Suprapubic skin (tissue), 4 donors: ENCODE measurements at regions not wholly inside any gene's neighbourhood (a gene's known extent, or its start where the extent isn't known, plus 50 kb on each side); places are given as distances from the start of the nearest gene placed in this dataset.

ENCODE experiments used
- DNase-seq, 2 donors: peaks; one replicate each; pipeline ENCODE4 v3.0.0-alpha.2; 2019; ENCODE audit warnings: low spot score in 2 of 2
- H3K27ac ChIP-seq: fragments of 200-600 bp; sonication (generic); one replicate; pipeline ENCODE4 v1.5.1; 2019
- H3K27me3 ChIP-seq: fragments of 200-600 bp; sonication (generic); one replicate; pipeline ENCODE4 v1.5.1; 2019
- H3K36me3 ChIP-seq: fragments of 200-600 bp; sonication (generic); one replicate; pipeline ENCODE4 v1.5.1; 2019
- H3K4me1 ChIP-seq: fragments of 200-600 bp; sonication (generic); one replicate; pipeline ENCODE4 v1.5.1; 2019
- H3K4me3 ChIP-seq: fragments of 200-600 bp; sonication (generic); one replicate; pipeline ENCODE4 v1.5.1; 2019; ENCODE audit warnings: mild to moderate bottlenecking
- H3K9me3 ChIP-seq: fragments of 200-600 bp; sonication (generic); one replicate; pipeline ENCODE4 v1.5.1; 2019
- EP300 ChIP-seq: sonication (generic); formaldehyde crosslinking; IDR thresholded peaks from one replicate; pipeline ENCODE4 v1.6.1; 2017; ENCODE audit warnings: antibody characterized with exemption
- POLR2A ChIP-seq, 2 donors: fragments of 450-650 bp; IDR thresholded peaks; one replicate each; pipeline ENCODE4 v1.6.1; 2017; ENCODE audit warnings: antibody characterized with exemption in 2 of 2, mild to moderate bottlenecking in 2 of 2, moderate library complexity in 2 of 2
- POLR2AphosphoS5 ChIP-seq, 3 donors: sonication (generic); formaldehyde crosslinking; IDR thresholded peaks; one replicate each; pipeline ENCODE4 v1.6.1; 2017; ENCODE audit warnings: antibody characterized with exemption in 3 of 3
- WGBS: methylation state at CpG from one replicate; pipeline ENCODE4 v1.1.5; 2018; 5-methylcytosine and 5-hydroxymethylcytosine counted together
- TF ChIP-seq, protein P1 (sequence below), 2 donors: fragments of 200-600 bp in 1 of 2; fragments of 450-650 bp in 1 of 2; sonication (generic) in 1 of 2; IDR thresholded peaks; one replicate each; pipeline ENCODE4 v1.5.1; 2016 to 2019; ENCODE audit warnings: antibody characterized with exemption in 2 of 2, mild to moderate bottlenecking in 1 of 2, moderate library complexity in 1 of 2

DNA sequence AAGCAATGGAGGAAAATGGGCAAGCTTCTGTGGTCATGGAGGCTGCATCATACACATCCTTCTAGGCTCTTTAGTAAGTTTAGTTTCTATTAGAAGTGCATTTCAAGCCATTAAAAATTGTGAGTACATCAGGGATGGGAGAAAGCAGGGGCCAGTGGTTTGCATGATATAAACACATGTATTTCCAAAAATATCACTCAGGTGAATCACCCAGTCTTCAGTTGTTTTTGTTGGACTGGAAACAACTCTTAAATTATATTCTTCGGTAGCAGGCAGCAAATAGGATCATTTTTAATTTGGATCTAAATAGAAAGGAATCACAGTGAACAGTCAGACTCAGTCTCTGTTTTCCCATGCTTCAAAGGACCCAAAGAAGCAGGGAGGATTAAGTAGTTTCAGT lies 657.9 kb downstream of the TLR4 start:
- WGBS, result 38% methylated on average over 1 of the region's 1 CpG
- Histone ChIP-seq H3K27me3 (no peaks in the 10 kb centered on the region), H3K4me1 (no peaks in the 10 kb centered on the region), H3K36me3 (no peaks in the 10 kb centered on the region), H3K9me3 (no peaks in the 10 kb centered on the region), H3K27ac (no peak overlapping the region), H3K4me3 (no peak overlapping the region)
- DNase-seq, result no peak
- no peak for TF ChIP-seq POLR2A (IDR thresholded peaks at IDR 0.05)
- TF ChIP-seq, protein P1, sequence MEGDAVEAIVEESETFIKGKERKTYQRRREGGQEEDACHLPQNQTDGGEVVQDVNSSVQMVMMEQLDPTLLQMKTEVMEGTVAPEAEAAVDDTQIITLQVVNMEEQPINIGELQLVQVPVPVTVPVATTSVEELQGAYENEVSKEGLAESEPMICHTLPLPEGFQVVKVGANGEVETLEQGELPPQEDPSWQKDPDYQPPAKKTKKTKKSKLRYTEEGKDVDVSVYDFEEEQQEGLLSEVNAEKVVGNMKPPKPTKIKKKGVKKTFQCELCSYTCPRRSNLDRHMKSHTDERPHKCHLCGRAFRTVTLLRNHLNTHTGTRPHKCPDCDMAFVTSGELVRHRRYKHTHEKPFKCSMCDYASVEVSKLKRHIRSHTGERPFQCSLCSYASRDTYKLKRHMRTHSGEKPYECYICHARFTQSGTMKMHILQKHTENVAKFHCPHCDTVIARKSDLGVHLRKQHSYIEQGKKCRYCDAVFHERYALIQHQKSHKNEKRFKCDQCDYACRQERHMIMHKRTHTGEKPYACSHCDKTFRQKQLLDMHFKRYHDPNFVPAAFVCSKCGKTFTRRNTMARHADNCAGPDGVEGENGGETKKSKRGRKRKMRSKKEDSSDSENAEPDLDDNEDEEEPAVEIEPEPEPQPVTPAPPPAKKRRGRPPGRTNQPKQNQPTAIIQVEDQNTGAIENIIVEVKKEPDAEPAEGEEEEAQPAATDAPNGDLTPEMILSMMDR (IDR thresholded peaks at IDR 0.05), result no peak
- TF ChIP-seq EP300, result no peak
- no peak for TF ChIP-seq POLR2AphosphoS5 (IDR thresholded peaks at IDR 0.05)

DNA sequence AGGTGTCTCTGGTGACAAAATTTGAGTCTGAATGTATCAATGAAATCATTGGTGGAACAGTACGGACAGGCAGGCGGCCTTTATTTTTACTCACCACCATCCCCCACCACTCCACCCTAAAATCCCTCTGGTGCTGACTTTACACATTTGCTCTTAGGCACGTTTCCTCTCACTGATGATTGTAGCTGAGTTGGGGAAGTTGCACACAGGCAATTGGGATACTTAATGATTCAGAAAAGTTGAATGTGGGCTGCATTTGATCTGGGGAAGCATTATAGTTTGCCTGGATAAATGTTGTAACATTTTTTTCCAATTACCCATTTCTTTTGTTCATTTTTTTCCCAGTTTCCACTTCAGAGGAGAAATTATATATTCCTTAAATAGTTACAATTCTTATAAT lies 658.4 kb downstream of the TLR4 start:
- DNase-seq, result no peak
- Histone ChIP-seq H3K27me3 (no peaks in the 10 kb centered on the region), H3K4me1 (no peaks in the 10 kb centered on the region), H3K27ac (no peak overlapping the region), H3K36me3 (no peaks in the 10 kb centered on the region), H3K9me3 (no peaks in the 10 kb centered on the region), H3K4me3 (no peak overlapping the region)
- TF ChIP-seq POLR2AphosphoS5 (IDR thresholded peaks at IDR 0.05) (no peak), POLR2A (IDR thresholded peaks at IDR 0.05) (no peak), EP300 (no peak)
- TF ChIP-seq, protein P1 (IDR thresholded peaks at IDR 0.05), result no peak
- WGBS, result 71% methylated on average over 3 of the region's 3 CpGs

DNA sequence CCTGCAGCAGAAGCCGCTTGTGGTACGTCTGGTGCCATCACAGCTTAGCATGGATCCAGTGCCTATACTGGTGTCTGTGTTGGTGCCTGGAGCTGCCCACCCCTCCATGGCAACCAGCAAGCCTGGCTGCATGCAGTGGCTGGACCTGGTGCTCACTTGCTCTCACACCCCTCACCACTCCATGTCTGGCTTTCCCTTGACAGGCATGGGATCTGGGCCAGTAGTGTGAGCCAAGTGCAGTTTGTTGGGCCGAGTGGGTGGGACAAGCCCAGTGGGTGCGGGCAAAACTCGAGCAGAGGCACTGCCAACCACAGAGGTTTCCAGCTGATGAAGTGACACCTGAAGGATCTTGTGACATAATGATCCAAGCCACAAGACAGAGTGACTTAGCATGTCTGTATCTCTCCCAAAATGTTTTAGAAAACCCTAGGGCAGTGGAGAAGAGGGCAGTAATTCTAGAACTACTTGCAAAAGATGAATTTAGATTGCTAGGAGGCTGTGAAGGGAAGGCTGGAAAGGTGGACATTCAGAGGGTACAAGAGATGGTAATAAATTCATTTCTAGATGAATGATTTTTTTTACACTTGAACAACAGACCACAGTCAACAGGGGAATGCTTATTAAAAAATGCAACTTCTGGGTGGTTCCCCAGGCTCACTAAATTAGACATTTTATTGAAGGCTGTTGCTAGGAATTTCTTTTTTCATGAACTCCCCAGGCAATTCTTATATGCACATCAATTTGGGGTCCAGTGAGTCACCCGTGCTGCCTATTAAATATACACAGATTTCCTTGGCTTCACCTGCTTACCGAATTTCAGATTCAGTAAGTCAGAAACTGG lies 660.3 kb downstream of the TLR4 start:
- 76% methylated on average over 5 of the region's 7 CpGs for WGBS
- no peaks in the 10 kb centered on the region for H3K36me3 ChIP-seq
- no peaks in the 10 kb centered on the region for H3K4me1 ChIP-seq

DNA sequence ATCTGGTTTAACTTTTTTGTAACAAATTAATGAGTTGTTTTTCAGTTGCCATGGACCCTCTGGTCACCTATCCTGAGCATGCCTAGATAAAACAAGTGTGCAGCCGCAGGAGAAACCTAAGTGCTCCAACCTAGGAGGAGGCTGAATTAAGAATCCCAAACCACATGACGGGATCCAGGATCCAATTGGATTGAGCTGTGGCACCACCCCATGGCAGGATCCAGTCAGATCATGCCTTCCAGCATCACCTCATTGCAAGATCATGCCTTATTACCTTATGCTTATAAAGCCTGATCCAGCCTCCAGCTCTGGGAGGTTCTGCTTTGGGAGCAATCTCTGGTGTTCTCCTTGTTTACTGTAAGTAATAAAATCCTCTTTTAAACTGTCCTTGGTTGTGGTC lies 662.0 kb downstream of the TLR4 start:
- WGBS, result 87% methylated on average over 2 of the region's 2 CpGs

More for the DNA sequence above, 660.3 kb downstream of the TLR4 start:
- DNase-seq, result no peak
- no peak overlapping the region for H3K27ac ChIP-seq
- TF ChIP-seq POLR2AphosphoS5 (IDR thresholded peaks at IDR 0.05) (no peak), POLR2A (IDR thresholded peaks at IDR 0.05) (no peak), EP300 (no peak)
- TF ChIP-seq, protein P1 (IDR thresholded peaks at IDR 0.05), result no peak
- H3K4me3 ChIP-seq, result no peak overlapping the region
- H3K27me3 ChIP-seq, result no peaks in the 10 kb centered on the region
- H3K9me3 ChIP-seq, result no peaks in the 10 kb centered on the region

DNA sequence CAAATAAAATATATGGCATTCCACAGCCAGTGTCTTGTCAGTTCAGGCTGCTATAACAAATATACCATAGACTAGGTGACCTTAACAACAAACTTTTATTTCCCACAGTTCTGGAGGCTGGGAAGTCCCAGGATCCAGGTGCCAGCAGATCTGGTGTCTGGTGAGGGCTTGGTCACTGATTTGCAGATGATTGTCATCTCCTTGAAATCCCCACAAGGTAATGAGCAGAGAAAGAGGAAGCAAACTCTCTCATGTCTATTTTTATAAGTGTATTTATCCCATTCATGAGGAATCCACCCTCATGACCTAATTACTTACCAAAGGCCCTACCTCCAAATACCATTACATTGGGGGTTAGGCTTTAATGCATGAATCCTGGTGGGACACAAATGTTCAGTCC lies 663.2 kb downstream of the TLR4 start:
- Histone ChIP-seq H3K9me3 (no peaks in the 10 kb centered on the region), H3K4me3 (no peak overlapping the region), H3K4me1 (no peaks in the 10 kb centered on the region), H3K27me3 (no peaks in the 10 kb centered on the region), H3K36me3 (no peaks in the 10 kb centered on the region), H3K27ac (no peak overlapping the region)
- TF ChIP-seq POLR2A (IDR thresholded peaks at IDR 0.05) (no peak), POLR2AphosphoS5 (IDR thresholded peaks at IDR 0.05) (no peak), EP300 (no peak)
- TF ChIP-seq, protein P1 (IDR thresholded peaks at IDR 0.05), result no peak
- DNase-seq, result no peak

More for the DNA sequence above, 662.0 kb downstream of the TLR4 start:
- Histone ChIP-seq H3K36me3 (no peaks in the 10 kb centered on the region), H3K4me1 (no peaks in the 10 kb centered on the region), H3K9me3 (no peaks in the 10 kb centered on the region), H3K4me3 (no peak overlapping the region), H3K27ac (no peak overlapping the region), H3K27me3 (no peaks in the 10 kb centered on the region)
- no peak for TF ChIP-seq POLR2AphosphoS5 (IDR thresholded peaks at IDR 0.05)
- TF ChIP-seq EP300, result no peak
- TF ChIP-seq, protein P1 (IDR thresholded peaks at IDR 0.05), result no peak
- TF ChIP-seq POLR2A (IDR thresholded peaks at IDR 0.05), result no peak
- no peak for DNase-seq
